ENCODE measurements at regions not wholly inside any gene's neighbourhood (a gene's known extent, or its start where the extent isn't known, plus 50 kb on each side); places are given as distances from the start of the nearest gene placed in this dataset.

GRCh38 chr11:92703449-92703830 is 266.0 kb upstream of the MTNR1B start:
- no peak for ATAC-seq (ENCODE audit: low read depth)
- Mint-ChIP-seq H3K4me1 (no peaks in the 10 kb centered on the region), H3K9me3 (no peaks in the 10 kb centered on the region), H3K36me3 (ENCODE audit: low read depth) (no peaks in the 10 kb centered on the region), H3K27ac (no peak overlapping the region), H3K27me3 (no peaks in the 10 kb centered on the region), H3K4me3 (no peak overlapping the region)
- POLR2A ChIA-PET = no interaction called here
- no peak for TF ChIP-seq CTCF (IDR thresholded peaks at IDR 0.05)
- intact Hi-C loops (cut with micrococcal nuclease) = no loop called here
- no peak for DNase-seq
- CTCF ChIA-PET = no interaction called here

GRCh38 chr11:92707173-92707619 is 262.3 kb upstream of the MTNR1B start:
- ATAC-seq (ENCODE audit: low read depth) (no peak), DNase-seq (no peak)
- Mint-ChIP-seq H3K36me3 (ENCODE audit: low read depth) (no peaks in the 10 kb centered on the region), H3K9me3 (no peaks in the 10 kb centered on the region), H3K4me1 (no peaks in the 10 kb centered on the region), H3K4me3 (no peak overlapping the region), H3K27me3 (no peaks in the 10 kb centered on the region), H3K27ac (no peak overlapping the region)
- intact Hi-C loops (cut with micrococcal nuclease) = no loop called here
- ChIA-PET POLR2A (no interaction called here), CTCF (no interaction called here)
- TF ChIP-seq CTCF (IDR thresholded peaks at IDR 0.05) = no peak

GRCh38 chr11:92707665-92708064 is 261.8 kb upstream of the MTNR1B start:
- Mint-ChIP-seq H3K4me1 (no peaks in the 10 kb centered on the region), H3K27me3 (no peaks in the 10 kb centered on the region), H3K27ac (no peak overlapping the region), H3K9me3 (no peaks in the 10 kb centered on the region), H3K4me3 (no peak overlapping the region), H3K36me3 (ENCODE audit: low read depth) (no peaks in the 10 kb centered on the region)
- ATAC-seq (ENCODE audit: low read depth) (no peak), DNase-seq (no peak)
- CTCF ChIA-PET = no interaction called here
- no peak for TF ChIP-seq CTCF (IDR thresholded peaks at IDR 0.05)
- POLR2A ChIA-PET = no interaction called here
- intact Hi-C loops (cut with micrococcal nuclease) = no loop called here

DNA sequence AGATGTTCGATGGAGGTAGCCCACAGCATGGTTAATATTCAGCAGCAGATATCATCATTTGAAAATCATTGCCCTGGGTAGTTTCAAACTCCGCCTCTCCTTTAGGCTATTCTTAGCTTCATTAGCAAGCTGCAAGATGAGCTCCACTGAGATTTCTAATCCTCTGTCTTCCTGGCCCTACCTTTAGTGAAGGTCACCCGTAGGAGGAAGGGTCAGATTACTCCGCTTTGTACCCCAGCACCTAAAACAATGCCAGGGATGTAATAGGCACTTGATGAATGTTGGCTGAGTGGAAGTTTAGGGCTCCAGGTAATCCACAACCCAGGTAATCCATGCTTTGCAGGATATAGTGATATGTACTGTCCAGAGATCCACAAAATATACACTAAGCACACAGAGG is 260.1 kb upstream of the MTNR1B start:
- Mint-ChIP-seq H3K9me3 (no peaks in the 10 kb centered on the region), H3K4me3 (no peak overlapping the region), H3K27me3 (no peaks in the 10 kb centered on the region), H3K4me1 (no peaks in the 10 kb centered on the region), H3K27ac (no peak overlapping the region), H3K36me3 (ENCODE audit: low read depth) (no peaks in the 10 kb centered on the region)
- DNase-seq (no peak), ATAC-seq (ENCODE audit: low read depth) (no peak)
- ChIA-PET POLR2A (no interaction called here), CTCF (no interaction called here)
- intact Hi-C loops (cut with micrococcal nuclease) = no loop called here
- TF ChIP-seq CTCF (IDR thresholded peaks at IDR 0.05) = no peak

GRCh38 chr11:92711926-92712325 is 257.5 kb upstream of the MTNR1B start:
- Mint-ChIP-seq H3K9me3 (no peaks in the 10 kb centered on the region), H3K4me3 (no peak overlapping the region), H3K36me3 (ENCODE audit: low read depth) (no peaks in the 10 kb centered on the region), H3K27ac (no peak overlapping the region), H3K27me3 (no peaks in the 10 kb centered on the region), H3K4me1 (no peaks in the 10 kb centered on the region)
- ATAC-seq (ENCODE audit: low read depth) (no peak), DNase-seq (no peak)
- intact Hi-C loops (cut with micrococcal nuclease) = no loop called here
- no peak for TF ChIP-seq CTCF (IDR thresholded peaks at IDR 0.05)
- CTCF ChIA-PET = no interaction called here
- POLR2A ChIA-PET = no interaction called here

Measured in activated B cell treated with CpG ODN at 0.5 μM for 24 hours (primary cell).